KOPT-K1 (cell line): ENCODE measurements at regions not wholly inside any gene's neighbourhood (a gene's known extent, or its start where the extent isn't known, plus 50 kb on each side); places are given as distances from the start of the nearest gene placed in this dataset.
"Not testable (repeated sequence)": the region's sequence is repeated elsewhere in the genome, so short reads cannot be mapped to it uniquely, and the experiment has no call there.

Experiments used
- H3K27ac ChIP-seq: fragments of 200-600 bp; sonication (generic); 2 replicates; pipeline ENCODE4 v1.5.1; 2016; ENCODE audit warnings: antibody characterized with exemption, mild to moderate bottlenecking, low read depth, low read length; ENCODE audit not compliant: poor library complexity, severe bottlenecking
- H3K36me3 ChIP-seq: fragments of 200-600 bp; sonication (generic); 2 replicates; pipeline ENCODE4 v1.5.1; 2017; ENCODE audit warnings: antibody characterized with exemption, mild to moderate bottlenecking, low read length, moderate library complexity; ENCODE audit not compliant: insufficient read depth
- H3K9me3 ChIP-seq: fragments of 200-600 bp; sonication (generic); 2 replicates; pipeline ENCODE4 v1.5.1; 2017; ENCODE audit warnings: antibody characterized with exemption, low read length, mild to moderate bottlenecking; ENCODE audit not compliant: insufficient read depth, poor library complexity, severe bottlenecking

- Histone ChIP-seq H3K36me3 (no peaks in the 10 kb centered on the region), H3K27ac (no peak overlapping the region), H3K9me3 (peaks cover 3% of the 10 kb centered on the region)
These were observed 355.5 kb downstream of the BCL11B start for GRCh38 chr14:98916476-98916875.

- Histone ChIP-seq H3K9me3 (peaks cover 16% of the 10 kb centered on the region), H3K36me3 (no peaks in the 10 kb centered on the region), H3K27ac (no peak overlapping the region)
These were observed 352.6 kb downstream of the BCL11B start for GRCh38 chr14:98919434-98919833.

GRCh38 chr14:98921306-98921705 lies 350.7 kb downstream of the BCL11B start:
- H3K9me3 ChIP-seq = peaks cover 16% of the 10 kb centered on the region
- H3K27ac ChIP-seq, H3K36me3 ChIP-seq: not testable (repeated sequence)

DNA sequence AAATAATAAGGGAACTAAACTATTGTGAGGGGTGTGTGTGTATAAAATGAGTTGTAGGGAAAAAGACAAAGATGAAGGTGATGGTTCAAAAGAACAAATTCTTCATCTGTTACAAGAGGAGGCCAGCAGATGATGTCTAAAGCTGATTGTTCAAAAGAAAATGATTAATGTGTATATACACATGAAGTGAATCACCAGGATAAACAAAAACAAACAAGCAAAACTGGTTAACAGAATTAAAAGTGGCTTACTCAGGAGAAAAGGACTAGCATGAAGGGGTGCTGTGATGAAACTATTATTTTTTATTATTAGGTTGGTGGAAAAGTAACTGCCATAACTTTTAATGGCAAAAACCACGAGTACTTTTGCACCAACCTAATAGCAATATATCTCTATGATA lies 348.4 kb downstream of the BCL11B start:
- Histone ChIP-seq H3K27ac (no peak overlapping the region), H3K9me3 (peaks cover 16% of the 10 kb centered on the region), H3K36me3 (no peaks in the 10 kb centered on the region)

GRCh38 chr14:98924046-98924445 lies 348.0 kb downstream of the BCL11B start:
- Histone ChIP-seq H3K27ac (no peak overlapping the region), H3K36me3 (no peaks in the 10 kb centered on the region), H3K9me3 (peaks cover 16% of the 10 kb centered on the region)

- Histone ChIP-seq H3K36me3 (no peaks in the 10 kb centered on the region), H3K27ac (peak overlapping the region; percentile 71), H3K9me3 (peaks cover 16% of the 10 kb centered on the region)
These were observed 346.5 kb downstream of the BCL11B start for GRCh38 chr14:98925354-98926040.

DNA sequence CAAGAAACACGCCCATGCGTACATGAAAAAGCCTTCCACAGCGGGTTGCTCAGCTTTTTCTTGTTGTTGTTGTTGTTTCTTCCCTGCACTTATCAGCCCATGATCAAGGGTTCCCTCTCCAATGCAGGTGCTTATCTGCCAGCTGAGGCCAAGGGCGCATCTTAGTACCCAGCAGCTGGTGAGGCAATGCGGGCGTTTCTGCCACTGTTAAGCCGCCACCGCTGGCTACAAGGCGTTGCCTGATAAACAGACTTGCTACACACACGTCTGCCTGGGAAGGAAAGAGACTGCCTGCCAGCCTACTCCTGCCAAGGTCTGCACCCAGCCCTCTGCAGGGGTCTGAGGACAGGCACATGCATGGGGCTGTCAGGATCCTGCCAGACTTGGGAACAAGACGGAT lies 345.9 kb downstream of the BCL11B start:
- H3K36me3 ChIP-seq = no peaks in the 10 kb centered on the region
- peaks cover 16% of the 10 kb centered on the region for H3K9me3 ChIP-seq
- peak overlapping the region; percentile 71 for H3K27ac ChIP-seq

GRCh38 chr14:98926801-98927200 lies 345.2 kb downstream of the BCL11B start:
- no peaks in the 10 kb centered on the region for H3K36me3 ChIP-seq
- H3K9me3 ChIP-seq = peaks cover 10% of the 10 kb centered on the region
- H3K27ac ChIP-seq = peak overlapping the region; percentile 71

- Histone ChIP-seq H3K36me3 (no peaks in the 10 kb centered on the region), H3K9me3 (no peaks in the 10 kb centered on the region), H3K27ac (peak overlapping the region; percentile 45)
These were observed 344.0 kb downstream of the BCL11B start for GRCh38 chr14:98927986-98928385.

DNA sequence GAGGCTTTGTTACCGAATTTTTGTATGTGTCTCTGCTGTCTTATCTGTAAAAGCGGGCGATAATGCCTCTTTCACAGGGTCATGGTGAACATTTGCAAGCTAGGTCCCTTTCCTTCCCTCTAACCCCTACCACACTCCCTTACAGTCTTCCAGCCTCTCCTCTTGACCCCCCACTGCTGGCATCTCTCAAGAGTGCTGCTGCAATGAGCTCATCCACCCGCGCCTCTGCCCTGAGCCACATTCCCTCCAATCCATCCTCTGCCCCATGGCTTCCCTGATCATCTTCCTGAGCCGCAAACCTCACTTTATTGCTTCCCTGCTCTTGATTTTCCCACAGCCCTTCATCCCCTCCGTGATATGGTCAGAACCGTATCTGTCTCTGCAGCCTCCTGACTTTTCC lies 343.6 kb downstream of the BCL11B start:
- no peaks in the 10 kb centered on the region for H3K36me3 ChIP-seq
- H3K9me3 ChIP-seq = no peaks in the 10 kb centered on the region
- H3K27ac ChIP-seq = peak overlapping the region; percentile 45

DNA sequence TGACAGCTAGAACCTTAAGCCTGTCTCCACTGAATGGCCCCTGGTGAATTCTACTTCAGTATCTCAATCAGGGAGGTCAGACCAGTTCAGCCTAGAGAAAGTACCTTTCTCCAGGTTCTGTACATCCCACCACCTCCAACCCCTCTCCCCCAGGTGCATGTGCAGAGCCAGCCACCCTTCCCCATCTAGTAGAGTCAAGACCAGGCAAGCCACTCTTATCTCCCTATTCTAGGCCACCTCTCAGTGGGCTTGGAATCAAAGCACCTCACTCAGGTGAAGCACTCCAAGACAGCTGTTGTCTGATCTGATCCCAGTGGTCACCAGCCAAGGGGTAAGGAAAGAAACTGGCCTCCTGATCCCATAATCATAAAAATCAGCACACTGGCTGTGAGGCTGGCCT lies 340.9 kb downstream of the BCL11B start:
- peak overlapping the region; percentile 90 for H3K27ac ChIP-seq
- no peaks in the 10 kb centered on the region for H3K9me3 ChIP-seq
- no peaks in the 10 kb centered on the region for H3K36me3 ChIP-seq

GRCh38 chr14:98931911-98932310 lies 340.1 kb downstream of the BCL11B start:
- Histone ChIP-seq H3K27ac (peak overlapping the region; percentile 90), H3K36me3 (no peaks in the 10 kb centered on the region), H3K9me3 (no peaks in the 10 kb centered on the region)

GRCh38 chr14:98932431-98933325 lies 339.3 kb downstream of the BCL11B start:
- peak overlapping the region; percentile 90 for H3K27ac ChIP-seq
- no peaks in the 10 kb centered on the region for H3K9me3 ChIP-seq
- no peaks in the 10 kb centered on the region for H3K36me3 ChIP-seq

GRCh38 chr14:98934569-98934968 lies 337.4 kb downstream of the BCL11B start:
- H3K27ac ChIP-seq, H3K36me3 ChIP-seq, H3K9me3 ChIP-seq: not testable (repeated sequence)

- Histone ChIP-seq H3K27ac (no peak overlapping the region), H3K9me3 (no peaks in the 10 kb centered on the region), H3K36me3 (no peaks in the 10 kb centered on the region)
These were observed 336.1 kb downstream of the BCL11B start for GRCh38 chr14:98935921-98936320.
